ENCODE measurements at regions not wholly inside any gene's neighbourhood (a gene's known extent, or its start where the extent isn't known, plus 50 kb on each side); places are given as distances from the start of the nearest gene placed in this dataset.
"Not testable (repeated sequence)": the region's sequence is repeated elsewhere in the genome, so short reads cannot be mapped to it uniquely, and the experiment has no call there.

- H3K4me3 ChIP-seq: no peak overlapping the region
- peaks cover 91 to 99% (median 98%) of the 10 kb centered on the region in 11 experiments for H3K27me3 ChIP-seq
- no peaks in the 10 kb centered on the region; a peak in 1 of 22 replicates for H4K20me1 ChIP-seq
- no peak overlapping the region for H3K4me2 ChIP-seq
- no peak overlapping the region for H3K9ac ChIP-seq
- no peak overlapping the region for H3K27ac ChIP-seq
- no peaks in the 10 kb centered on the region for H3K4me1 ChIP-seq
- H3K9me3 ChIP-seq (replicated peaks in 1 of 11): no peaks in the 10 kb centered on the region
- no peak for TF ChIP-seq Cebpa-rat (IDR thresholded peaks at IDR 0.05)
- H3K36me3 ChIP-seq: no peaks in the 10 kb centered on the region
Measured at GRCh38 chrX:130467936-130468335, 66.1 kb downstream of the RBMX2 start.

GRCh38 chrX:130468395-130468923 lies 66.7 kb downstream of the RBMX2 start:
- H3K4me2 ChIP-seq: no peak overlapping the region
- no peak overlapping the region for H3K4me3 ChIP-seq
- no peak for TF ChIP-seq Cebpa-rat (IDR thresholded peaks at IDR 0.05)
- H3K27me3 ChIP-seq: peaks cover 91 to 99% (median 98%) of the 10 kb centered on the region in 11 experiments
- H3K9me3 ChIP-seq (replicated peaks in 1 of 11): no peaks in the 10 kb centered on the region
- H3K36me3 ChIP-seq: no peaks in the 10 kb centered on the region
- no peaks in the 10 kb centered on the region; a peak in 1 of 22 replicates for H4K20me1 ChIP-seq
- no peak overlapping the region for H3K9ac ChIP-seq
- H3K4me1 ChIP-seq: no peaks in the 10 kb centered on the region
- no peak overlapping the region for H3K27ac ChIP-seq

- no peak overlapping the region for H3K4me3 ChIP-seq
- no peak overlapping the region for H3K4me2 ChIP-seq
- peaks cover 67 to 87% (median 83%) of the 10 kb centered on the region in 11 experiments for H3K27me3 ChIP-seq
- H3K27ac ChIP-seq: no peak overlapping the region
- no peaks in the 10 kb centered on the region for H3K36me3 ChIP-seq
- no peaks in the 10 kb centered on the region for H4K20me1 ChIP-seq
- no peak for TF ChIP-seq Cebpa-rat (IDR thresholded peaks at IDR 0.05)
- no peaks in the 10 kb centered on the region for H3K9me3 ChIP-seq (replicated peaks in 1 of 11)
- no peaks in the 10 kb centered on the region for H3K4me1 ChIP-seq
- no peak overlapping the region for H3K9ac ChIP-seq
Measured at GRCh38 chrX:130482871-130483270, 81.1 kb downstream of the RBMX2 start.

- H3K9me3 ChIP-seq (replicated peaks in 1 of 11): no peaks in the 10 kb centered on the region
- no peak overlapping the region for H3K4me2 ChIP-seq
- H3K4me3 ChIP-seq: no peak overlapping the region
- H3K4me1 ChIP-seq: no peaks in the 10 kb centered on the region
- TF ChIP-seq Cebpa-rat (IDR thresholded peaks at IDR 0.05): no peak
- no peaks in the 10 kb centered on the region for H3K36me3 ChIP-seq
- H3K27me3 ChIP-seq: peaks cover 75 to 99% (median 93%) of the 10 kb centered on the region in 11 experiments
- no peaks in the 10 kb centered on the region for H4K20me1 ChIP-seq
- H3K27ac ChIP-seq: no peak overlapping the region
- no peak overlapping the region for H3K9ac ChIP-seq
Measured at GRCh38 chrX:130485870-130486269, 84.1 kb downstream of the RBMX2 start.

GRCh38 chrX:130495502-130495901 lies 93.7 kb downstream of the RBMX2 start:
- H3K9ac ChIP-seq; H3K27ac ChIP-seq; H3K4me1 ChIP-seq; H3K4me3 ChIP-seq; H3K36me3 ChIP-seq; H3K9me3 ChIP-seq (replicated peaks in 1 of 11); H3K4me2 ChIP-seq; H4K20me1 ChIP-seq: not testable (repeated sequence)
- peaks cover 57 to 84% (median 75%) of the 10 kb centered on the region in 11 experiments for H3K27me3 ChIP-seq

GRCh38 chrX:130497531-130497930 lies 95.7 kb downstream of the RBMX2 start:
- no peak for TF ChIP-seq Cebpa-rat (IDR thresholded peaks at IDR 0.05)
- H3K9ac ChIP-seq: no peak overlapping the region
- no peaks in the 10 kb centered on the region for H4K20me1 ChIP-seq
- H3K27ac ChIP-seq: no peak overlapping the region
- H3K4me2 ChIP-seq: no peak overlapping the region
- H3K4me3 ChIP-seq: no peak overlapping the region
- no peaks in the 10 kb centered on the region for H3K4me1 ChIP-seq
- H3K9me3 ChIP-seq (replicated peaks in 1 of 11): no peaks in the 10 kb centered on the region; a peak in 1 of 22 replicates
- peaks cover 56 to 84% (median 75%) of the 10 kb centered on the region in 11 experiments for H3K27me3 ChIP-seq
- no peaks in the 10 kb centered on the region for H3K36me3 ChIP-seq

- H3K4me2 ChIP-seq: no peak overlapping the region
- H3K4me3 ChIP-seq: no peak overlapping the region
- no peak for TF ChIP-seq Cebpa-rat (IDR thresholded peaks at IDR 0.05)
- no peak overlapping the region for H3K9ac ChIP-seq
- H3K4me1 ChIP-seq: no peaks in the 10 kb centered on the region
- H3K27me3 ChIP-seq: peaks cover 48 to 79% (median 67%) of the 10 kb centered on the region in 11 experiments
- H4K20me1 ChIP-seq: no peaks in the 10 kb centered on the region
- H3K9me3 ChIP-seq (replicated peaks in 1 of 11): no peaks in the 10 kb centered on the region; a peak in 1 of 22 replicates
- no peak overlapping the region for H3K27ac ChIP-seq
- H3K36me3 ChIP-seq: no peaks in the 10 kb centered on the region
Measured at GRCh38 chrX:130498653-130499274, 97.0 kb downstream of the RBMX2 start.

- TF ChIP-seq Cebpa-rat (IDR thresholded peaks at IDR 0.05): no peak
- Histone ChIP-seq H3K4me3 (no peak overlapping the region), H3K9ac (no peak overlapping the region), H3K27me3 (peaks cover 47 to 82% (median 66%) of the 10 kb centered on the region in 11 experiments), H4K20me1 (no peaks in the 10 kb centered on the region), H3K4me1 (no peaks in the 10 kb centered on the region), H3K4me2 (no peak overlapping the region), H3K9me3 (replicated peaks in 1 of 11) (peaks cover 0 to 6% (median 0%) of the 10 kb centered on the region in 11 experiments; a peak in 3 of 22 replicates), H3K36me3 (no peaks in the 10 kb centered on the region), H3K27ac (no peak overlapping the region)
Measured at GRCh38 chrX:130502016-130502570, 100.3 kb downstream of the RBMX2 start.

- Histone ChIP-seq H3K4me3 (no peak overlapping the region), H3K4me1 (no peaks in the 10 kb centered on the region), H3K27ac (no peak overlapping the region), H3K36me3 (no peaks in the 10 kb centered on the region), H3K27me3 (peaks cover 49 to 82% (median 71%) of the 10 kb centered on the region in 11 experiments), H4K20me1 (no peaks in the 10 kb centered on the region), H3K9ac (no peak overlapping the region), H3K9me3 (replicated peaks in 1 of 11) (peaks cover 0 to 6% (median 0%) of the 10 kb centered on the region in 11 experiments; a peak in 3 of 22 replicates), H3K4me2 (no peak overlapping the region)
- no peak for TF ChIP-seq Cebpa-rat (IDR thresholded peaks at IDR 0.05)
Measured at GRCh38 chrX:130504019-130504418, 102.2 kb downstream of the RBMX2 start.

- Histone ChIP-seq H4K20me1 (no peaks in the 10 kb centered on the region), H3K4me2 (no peak overlapping the region), H3K36me3 (no peaks in the 10 kb centered on the region), H3K27ac (no peak overlapping the region), H3K4me1 (no peaks in the 10 kb centered on the region), H3K9ac (no peak overlapping the region), H3K27me3 (peaks cover 52 to 82% (median 73%) of the 10 kb centered on the region in 11 experiments), H3K4me3 (no peak overlapping the region), H3K9me3 (replicated peaks in 1 of 11) (peaks cover 7 to 17% (median 12%) of the 10 kb centered on the region in 11 experiments; a peak in 19 of 22 replicates)
- TF ChIP-seq Cebpa-rat (IDR thresholded peaks at IDR 0.05): no peak
Measured at GRCh38 chrX:130507015-130507414, 105.2 kb downstream of the RBMX2 start.

GRCh38 chrX:130512534-130512933 lies 110.7 kb downstream of the RBMX2 start:
- H3K4me1 ChIP-seq, H3K27ac ChIP-seq, H3K36me3 ChIP-seq, H3K4me3 ChIP-seq, H3K9ac ChIP-seq, H3K4me2 ChIP-seq, H4K20me1 ChIP-seq: not testable (repeated sequence)
- Histone ChIP-seq H3K9me3 (replicated peaks in 1 of 11) (peaks cover 20 to 37% (median 30%) of the 10 kb centered on the region in 11 experiments), H3K27me3 (peaks cover 54 to 92% (median 81%) of the 10 kb centered on the region in 11 experiments)

Data from BLaER1 treated with 17β-estradiol and CSF1 and Interleukin-3, amounts not matched to agents 10 nM and 100 nM (cell line).